ENCODE measurements at regions not wholly inside any gene's neighbourhood (a gene's known extent, or its start where the extent isn't known, plus 50 kb on each side); places are given as distances from the start of the nearest gene placed in this dataset.
"Not testable (repeated sequence)": the region's sequence is repeated elsewhere in the genome, so short reads cannot be mapped to it uniquely, and the experiment has no call there.

- not testable (repeated sequence) for TF ChIP-seq CTCF (IDR thresholded peaks at IDR 0.05); RARB (CRISPR knock-in tag; IDR thresholded peaks at IDR 0.05); MAX (IDR thresholded peaks at IDR 0.05); HDAC2 (IDR thresholded peaks at IDR 0.05); CEBPB (IDR thresholded peaks at IDR 0.05); ELK1 (IDR thresholded peaks at IDR 0.05; ENCODE audit: low read depth, low read length); ZC3H11A (IDR thresholded peaks at IDR 0.05); RFX5 (IDR thresholded peaks at IDR 0.05); EP300 (IDR thresholded peaks at IDR 0.05); POLR2A (IDR thresholded peaks at IDR 0.05; ENCODE audit: low read length); CHD2 (IDR thresholded peaks at IDR 0.05; ENCODE audit: low read length, partially characterized antibody); TP53 (CRISPR knock-in tag; IDR thresholded peaks at IDR 0.05); HEYL (CRISPR knock-in tag; IDR thresholded peaks at IDR 0.05)
Observed at GRCh38 chr1:30207962-30208361, 515.4 kb downstream of the MATN1 start.
